BJ (cell line): ENCODE measurements at regions not wholly inside any gene's neighbourhood (a gene's known extent, or its start where the extent isn't known, plus 50 kb on each side); places are given as distances from the start of the nearest gene placed in this dataset.

Source experiments
- CTCF ChIA-PET: fragments of 350-600 bp; formaldehyde crosslinking; extraction: SDS; loops from one replicate; lab custom pipeline; 2021; ENCODE audit warnings: antibody characterized with exemption, inconsistent platforms; lab: Yijun Ruan, JAX
- POLR2A ChIA-PET: fragments of 300-600 bp; sonication (Branson Sonifier 250); formaldehyde crosslinking; extraction: SDS; loops from one replicate; lab custom pipeline; 2021; ENCODE audit warnings: antibody characterized with exemption; lab: Charles Lee
- DNase-seq: peaks from one replicate; pipeline ENCODE4 v3.0.0-alpha.2; 2011; ENCODE audit warnings: low read depth
- H3K27me3 ChIP-seq: 2 replicates; pipeline ENCODE4 v1.6.0; 2011; ENCODE audit warnings: low read length; ENCODE audit not compliant: control insufficient read depth, insufficient read depth
- H3K36me3 ChIP-seq: 2 replicates; pipeline ENCODE4 v1.5.1; 2011; ENCODE audit warnings: low read length; ENCODE audit not compliant: control insufficient read depth, insufficient read depth
- H3K4me3 ChIP-seq: 2 replicates; pipeline ENCODE4 v1.5.1; 2011; ENCODE audit warnings: low read depth, mild to moderate bottlenecking, control low read depth, low read length
- TF ChIP-seq, protein P1 (sequence below): IDR thresholded peaks from 2 replicates; pipeline ENCODE4 v1.5.1; 2011; ENCODE audit warnings: low read depth, mild to moderate bottlenecking, control low read depth, inconsistent platforms, low read length, moderate library complexity; ENCODE audit not compliant: insufficient read depth

GRCh38 chr12:25615119-25615518 lies 62.0 kb upstream of the LMNTD1 start:
- CTCF ChIA-PET = no interaction called here
- POLR2A ChIA-PET = no interaction called here
- DNase-seq = peak; percentile 82
- Histone ChIP-seq H3K36me3 (no peaks in the 10 kb centered on the region), H3K27me3 (no peaks in the 10 kb centered on the region), H3K4me3 (no peak overlapping the region)
- TF ChIP-seq, protein P1, sequence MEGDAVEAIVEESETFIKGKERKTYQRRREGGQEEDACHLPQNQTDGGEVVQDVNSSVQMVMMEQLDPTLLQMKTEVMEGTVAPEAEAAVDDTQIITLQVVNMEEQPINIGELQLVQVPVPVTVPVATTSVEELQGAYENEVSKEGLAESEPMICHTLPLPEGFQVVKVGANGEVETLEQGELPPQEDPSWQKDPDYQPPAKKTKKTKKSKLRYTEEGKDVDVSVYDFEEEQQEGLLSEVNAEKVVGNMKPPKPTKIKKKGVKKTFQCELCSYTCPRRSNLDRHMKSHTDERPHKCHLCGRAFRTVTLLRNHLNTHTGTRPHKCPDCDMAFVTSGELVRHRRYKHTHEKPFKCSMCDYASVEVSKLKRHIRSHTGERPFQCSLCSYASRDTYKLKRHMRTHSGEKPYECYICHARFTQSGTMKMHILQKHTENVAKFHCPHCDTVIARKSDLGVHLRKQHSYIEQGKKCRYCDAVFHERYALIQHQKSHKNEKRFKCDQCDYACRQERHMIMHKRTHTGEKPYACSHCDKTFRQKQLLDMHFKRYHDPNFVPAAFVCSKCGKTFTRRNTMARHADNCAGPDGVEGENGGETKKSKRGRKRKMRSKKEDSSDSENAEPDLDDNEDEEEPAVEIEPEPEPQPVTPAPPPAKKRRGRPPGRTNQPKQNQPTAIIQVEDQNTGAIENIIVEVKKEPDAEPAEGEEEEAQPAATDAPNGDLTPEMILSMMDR = no peak

DNA sequence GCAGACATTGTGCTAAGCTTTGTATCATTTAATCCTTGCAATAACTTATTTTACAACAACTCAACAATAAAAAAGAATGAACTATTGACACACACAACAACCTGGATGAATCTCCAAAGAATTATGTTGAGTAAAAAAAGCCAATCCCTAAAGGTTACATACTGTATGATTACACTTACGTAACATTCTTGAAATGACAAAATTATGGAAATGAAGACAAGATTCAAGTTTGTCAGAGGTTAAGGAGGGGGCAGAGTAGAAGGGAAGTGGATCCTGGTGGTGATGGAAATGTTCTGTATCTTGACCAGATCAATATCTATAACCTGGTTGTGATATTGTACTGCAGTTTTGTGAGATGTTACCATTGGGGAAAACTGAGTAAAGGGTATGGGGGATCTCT lies 63.2 kb upstream of the LMNTD1 start:
- Histone ChIP-seq H3K27me3 (no peaks in the 10 kb centered on the region), H3K36me3 (no peaks in the 10 kb centered on the region), H3K4me3 (no peak overlapping the region)
- POLR2A ChIA-PET = no interaction called here
- TF ChIP-seq, protein P1 = no peak
- CTCF ChIA-PET = no interaction called here
- DNase-seq = no peak

- H3K36me3 ChIP-seq = no peaks in the 10 kb centered on the region
- CTCF ChIA-PET = no interaction called here
- TF ChIP-seq, protein P1 = no peak
- H3K27me3 ChIP-seq = no peaks in the 10 kb centered on the region
- POLR2A ChIA-PET = no interaction called here
- no peak for DNase-seq
- H3K4me3 ChIP-seq = no peak overlapping the region
Observed at GRCh38 chr12:25617991-25618390, 64.9 kb upstream of the LMNTD1 start.

- Histone ChIP-seq H3K4me3 (no peak overlapping the region), H3K36me3 (no peaks in the 10 kb centered on the region), H3K27me3 (no peaks in the 10 kb centered on the region)
- CTCF ChIA-PET = no interaction called here
- POLR2A ChIA-PET = no interaction called here
- DNase-seq = no peak
- TF ChIP-seq, protein P1 = no peak
Observed at GRCh38 chr12:25623816-25624215, 70.7 kb upstream of the LMNTD1 start.

DNA sequence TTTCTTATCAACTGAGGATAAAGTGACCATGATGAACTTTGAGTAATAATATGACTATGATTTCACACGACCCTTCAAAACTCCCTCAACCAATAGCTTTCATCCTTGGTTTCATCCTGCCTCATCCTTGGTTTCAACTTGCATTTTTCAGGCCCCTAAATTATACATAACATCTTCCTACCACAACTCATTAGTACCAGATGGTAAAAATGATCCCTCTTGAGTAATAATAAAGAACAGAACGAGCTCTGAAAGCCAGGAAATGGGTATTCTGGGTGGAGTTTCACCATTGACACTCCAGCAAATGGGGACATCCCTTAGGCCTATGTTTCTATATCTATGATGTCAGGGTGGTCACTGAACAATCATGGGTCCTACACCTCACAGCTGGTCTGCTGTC lies 72.1 kb upstream of the LMNTD1 start:
- Histone ChIP-seq H3K27me3 (no peaks in the 10 kb centered on the region), H3K4me3 (no peak overlapping the region), H3K36me3 (no peaks in the 10 kb centered on the region)
- POLR2A ChIA-PET = no interaction called here
- CTCF ChIA-PET = interaction anchor here (1.0 to 1.5 kb wide), 2 partner anchors 21 to 42 kb away, joined by 3 to 5 read pairs; no protein-coding TSS in a partner anchor
- DNase-seq = no peak
- TF ChIP-seq, protein P1 = no peak
